CD4-positive, CD25-positive, alpha-beta regulatory T cell (primary cell): ENCODE measurements at regions not wholly inside any gene's neighbourhood (a gene's known extent, or its start where the extent isn't known, plus 50 kb on each side); places are given as distances from the start of the nearest gene placed in this dataset.

Experiments
- ATAC-seq, 2 donors: fragments of 150-1000 bp; cut with Tn5 transposase; one replicate each; pipeline ENCODE4 v1.10.0; 2021; ENCODE audit warnings: low read depth in 2 of 2, moderate number of reproducible peaks in 2 of 2, moderate library complexity in 1 of 2
- DNase-seq, 3 donors: peaks; one replicate each; pipeline versions ENCODE4 v3.0.0 to v3.0.0-alpha.2; 2012 to 2022; ENCODE audit warnings: mixed read lengths in 1 of 3
- H3K27ac ChIP-seq: one replicate; pipeline ENCODE4 v1.7.0; 2013; ENCODE audit warnings: mild to moderate bottlenecking, low read length; ENCODE audit not compliant: insufficient read depth, poor library complexity, severe bottlenecking
- H3K27me3 ChIP-seq: one replicate; pipeline ENCODE4 v1.7.0; 2013; ENCODE audit warnings: low read length; ENCODE audit not compliant: control insufficient read depth, insufficient read depth
- H3K36me3 ChIP-seq: one replicate; pipeline ENCODE4 v1.7.0; 2013; ENCODE audit warnings: mild to moderate bottlenecking, low read length, moderate library complexity; ENCODE audit not compliant: control insufficient read depth, insufficient read depth
- H3K4me1 ChIP-seq: 2 replicates; pipeline ENCODE4 v1.7.0; 2013; ENCODE audit warnings: mild to moderate bottlenecking, low read length; ENCODE audit not compliant: insufficient read depth, control insufficient read depth, poor library complexity, severe bottlenecking
- H3K4me3 ChIP-seq: one replicate; pipeline ENCODE4 v1.7.0; 2013; ENCODE audit warnings: low read depth, mild to moderate bottlenecking, low read length, moderate library complexity
- H3K9me3 ChIP-seq, 2 experiments: 1 replicate in 1 of 2; 2 replicates in 1 of 2; pipeline ENCODE4 v1.7.0; 2013; ENCODE audit warnings: low read length in 2 of 2, mild to moderate bottlenecking in 1 of 2, moderate library complexity in 1 of 2; ENCODE audit not compliant: control insufficient read depth in 2 of 2
- H3K27ac Mint-ChIP-seq, 3 donors: one replicate each; pipeline ENCODE4 v1.8.0; 2020 to 2022; ENCODE audit warnings: mild to moderate bottlenecking in 3 of 3, mixed read lengths in 3 of 3, moderate library complexity in 2 of 3
- H3K27me3 Mint-ChIP-seq: one replicate; pipeline ENCODE4 v1.8.0; 2022; ENCODE audit warnings: mild to moderate bottlenecking, mixed read lengths
- H3K36me3 Mint-ChIP-seq: one replicate; pipeline ENCODE4 v1.8.0; 2020; ENCODE audit warnings: mixed read lengths
- H3K4me1 Mint-ChIP-seq, 4 donors: one replicate each; pipeline ENCODE4 v1.8.0; 2020 to 2022; ENCODE audit warnings: mixed read lengths in 4 of 4, mild to moderate bottlenecking in 1 of 4
- H3K4me3 Mint-ChIP-seq, 4 donors: one replicate each; pipeline ENCODE4 v1.8.0; 2020 to 2022; ENCODE audit warnings: mild to moderate bottlenecking in 4 of 4, mixed read lengths in 4 of 4, moderate library complexity in 3 of 4
- H3K9me3 Mint-ChIP-seq, 7 donors: one replicate each; pipeline ENCODE4 v1.8.0; 2020 to 2022; ENCODE audit warnings: mixed read lengths in 7 of 7, mild to moderate bottlenecking in 3 of 7, moderate library complexity in 2 of 7

- DNase-seq (no peak), ATAC-seq (no peak)
- Histone ChIP-seq H3K4me1 (no peaks in the 10 kb centered on the region), H3K4me3 (no peak overlapping the region), H3K27me3 (peaks cover 11% of the 10 kb centered on the region), H3K36me3 (no peaks in the 10 kb centered on the region), H3K27ac (no peak overlapping the region), H3K9me3 (no peaks in the 10 kb centered on the region)
- Mint-ChIP-seq H3K27ac (no peak overlapping the region), H3K4me3 (no peak overlapping the region), H3K9me3 (peaks cover 0 to 1% (median 0%) of the 10 kb centered on the region in 7 donors), H3K4me1 (peaks cover 0 to 2% (median 1%) of the 10 kb centered on the region in 4 donors), H3K27me3 (peaks cover 46% of the 10 kb centered on the region), H3K36me3 (no peaks in the 10 kb centered on the region)
Measured at GRCh38 chr2:176657393-176657792, 388.2 kb downstream of the MTX2 start.

DNA sequence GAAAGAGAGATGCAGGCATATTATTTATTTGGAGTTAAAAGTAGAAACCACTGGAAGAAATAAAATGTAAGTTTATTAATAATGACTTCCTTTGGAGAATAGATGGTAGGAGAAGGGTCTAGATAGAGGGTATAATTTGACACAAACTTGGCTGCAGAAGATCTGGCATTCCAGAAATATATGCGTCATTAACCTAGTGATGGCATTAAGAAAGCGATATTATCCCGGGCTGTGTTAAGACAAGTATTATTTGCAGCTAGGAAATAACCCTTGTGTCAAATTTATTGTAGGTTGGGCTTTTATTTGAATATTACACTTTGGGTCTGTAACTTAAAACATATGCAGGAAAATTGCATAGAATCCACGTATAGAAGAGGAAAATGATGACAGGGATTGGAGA lies 389.5 kb downstream of the MTX2 start:
- Mint-ChIP-seq H3K36me3 (no peaks in the 10 kb centered on the region), H3K9me3 (peaks cover 0 to 1% (median 0%) of the 10 kb centered on the region in 7 donors), H3K27me3 (peaks cover 46% of the 10 kb centered on the region), H3K27ac (no peak overlapping the region), H3K4me1 (peaks cover 0 to 2% (median 0%) of the 10 kb centered on the region in 4 donors), H3K4me3 (no peak overlapping the region)
- DNase-seq (no peak), ATAC-seq (no peak)
- Histone ChIP-seq H3K27me3 (peaks cover 11% of the 10 kb centered on the region), H3K4me1 (no peaks in the 10 kb centered on the region), H3K9me3 (no peaks in the 10 kb centered on the region), H3K4me3 (no peak overlapping the region), H3K36me3 (no peaks in the 10 kb centered on the region), H3K27ac (no peak overlapping the region)

DNA sequence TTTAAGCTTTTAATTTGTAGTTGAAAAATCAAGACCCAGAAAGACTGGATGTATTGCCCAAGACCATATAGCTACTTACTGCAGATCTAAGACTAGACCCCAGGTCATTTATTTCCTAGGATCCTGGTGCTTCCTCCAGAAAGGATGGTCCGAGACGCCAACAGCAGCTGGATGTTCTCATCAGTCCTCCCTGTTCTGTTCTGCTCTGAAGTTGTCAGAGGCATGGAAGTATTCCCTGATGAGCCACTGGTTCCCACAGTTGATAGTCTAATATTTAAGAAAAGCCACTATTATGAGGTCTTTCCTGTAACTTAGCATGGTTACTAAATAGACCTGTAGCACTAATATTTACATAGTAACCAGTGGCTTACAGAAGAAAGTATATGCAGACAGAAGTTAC lies 393.5 kb downstream of the MTX2 start:
- Mint-ChIP-seq H3K27me3 (peaks cover 30% of the 10 kb centered on the region), H3K4me3 (no peak overlapping the region)

GRCh38 chr2:176664478-176664877 lies 395.2 kb downstream of the MTX2 start:
- no peak overlapping the region for H3K4me3 Mint-ChIP-seq
- H3K27me3 ChIP-seq = peaks cover 10% of the 10 kb centered on the region
- H3K27ac Mint-ChIP-seq = no peak overlapping the region
- no peaks in the 10 kb centered on the region for H3K9me3 ChIP-seq
- H3K4me1 ChIP-seq = no peaks in the 10 kb centered on the region
- no peaks in the 10 kb centered on the region for H3K36me3 Mint-ChIP-seq
- H3K9me3 Mint-ChIP-seq = peaks cover 0 to 1% (median 0%) of the 10 kb centered on the region in 7 donors
- no peaks in the 10 kb centered on the region for H3K4me1 Mint-ChIP-seq
- no peak for DNase-seq
- H3K27ac ChIP-seq = no peak overlapping the region
- H3K27me3 Mint-ChIP-seq = peaks cover 26% of the 10 kb centered on the region
- no peak overlapping the region for H3K4me3 ChIP-seq
- ATAC-seq = no peak
- no peaks in the 10 kb centered on the region for H3K36me3 ChIP-seq

More for the DNA sequence above, 393.5 kb downstream of the MTX2 start:
- Histone ChIP-seq H3K4me1 (no peaks in the 10 kb centered on the region), H3K4me3 (no peak overlapping the region), H3K36me3 (no peaks in the 10 kb centered on the region), H3K27ac (no peak overlapping the region), H3K9me3 (no peaks in the 10 kb centered on the region), H3K27me3 (peaks cover 11% of the 10 kb centered on the region)
- no peak for DNase-seq
- no peak overlapping the region for H3K27ac Mint-ChIP-seq
- H3K36me3 Mint-ChIP-seq = no peaks in the 10 kb centered on the region
- H3K9me3 Mint-ChIP-seq = peaks cover 0 to 1% (median 0%) of the 10 kb centered on the region in 7 donors
- no peaks in the 10 kb centered on the region for H3K4me1 Mint-ChIP-seq
- ATAC-seq = no peak

GRCh38 chr2:176665086-176665485 lies 395.8 kb downstream of the MTX2 start:
- no peaks in the 10 kb centered on the region for H3K9me3 ChIP-seq
- H3K4me1 Mint-ChIP-seq = no peaks in the 10 kb centered on the region
- no peaks in the 10 kb centered on the region for H3K4me1 ChIP-seq
- H3K4me3 ChIP-seq = no peak overlapping the region
- H3K9me3 Mint-ChIP-seq = peaks cover 0 to 1% (median 0%) of the 10 kb centered on the region in 7 donors
- no peaks in the 10 kb centered on the region for H3K36me3 ChIP-seq
- H3K4me3 Mint-ChIP-seq = no peak overlapping the region
- DNase-seq (no peak), ATAC-seq (no peak)
- peaks cover 22% of the 10 kb centered on the region for H3K27me3 Mint-ChIP-seq
- no peak overlapping the region for H3K27ac ChIP-seq
- no peaks in the 10 kb centered on the region for H3K36me3 Mint-ChIP-seq
- H3K27ac Mint-ChIP-seq = no peak overlapping the region
- H3K27me3 ChIP-seq = peaks cover 9% of the 10 kb centered on the region

DNA sequence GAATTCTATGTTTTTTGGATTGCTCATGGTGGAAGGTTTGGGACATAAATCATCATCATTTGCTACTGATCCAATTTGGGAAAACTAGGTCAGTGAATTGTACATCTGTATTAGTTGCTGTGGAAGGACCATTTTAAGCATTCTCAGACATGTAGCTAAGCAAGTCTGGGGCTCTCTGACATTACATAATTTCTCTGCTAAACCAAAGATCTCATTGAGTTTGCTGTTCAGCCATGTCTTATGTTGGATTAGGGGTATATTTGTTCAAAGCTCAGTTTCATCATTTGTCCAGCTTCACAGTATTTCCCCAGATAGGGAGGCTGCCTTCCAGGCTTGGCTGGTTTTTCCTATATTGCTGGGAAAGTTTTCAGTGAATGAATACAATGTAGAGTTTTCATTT lies 399.7 kb downstream of the MTX2 start:
- Histone ChIP-seq H3K4me3 (no peak overlapping the region), H3K27me3 (peaks cover 6% of the 10 kb centered on the region), H3K36me3 (no peaks in the 10 kb centered on the region), H3K9me3 (no peaks in the 10 kb centered on the region), H3K27ac (no peak overlapping the region), H3K4me1 (no peaks in the 10 kb centered on the region)
- Mint-ChIP-seq H3K27ac (no peak overlapping the region), H3K27me3 (peaks cover 20% of the 10 kb centered on the region), H3K4me3 (no peak overlapping the region), H3K36me3 (no peaks in the 10 kb centered on the region), H3K9me3 (peaks cover 0 to 1% (median 0%) of the 10 kb centered on the region in 7 donors), H3K4me1 (no peaks in the 10 kb centered on the region)
- DNase-seq (no peak), ATAC-seq (no peak)

- H3K9me3 Mint-ChIP-seq = peaks cover 0 to 1% (median 0%) of the 10 kb centered on the region in 7 donors
- ATAC-seq = no peak
Measured at GRCh38 chr2:176669398-176670174, 400.3 kb downstream of the MTX2 start.

More at GRCh38 chr2:176669398-176670174, 400.3 kb downstream of the MTX2 start:
- H3K27ac ChIP-seq = no peak overlapping the region
- no peaks in the 10 kb centered on the region for H3K9me3 ChIP-seq
- no peak for DNase-seq
- H3K36me3 ChIP-seq = no peaks in the 10 kb centered on the region
- H3K27ac Mint-ChIP-seq = no peak overlapping the region
- H3K27me3 Mint-ChIP-seq = peaks cover 20% of the 10 kb centered on the region
- no peaks in the 10 kb centered on the region for H3K36me3 Mint-ChIP-seq
- H3K27me3 ChIP-seq = peaks cover 6% of the 10 kb centered on the region
- no peaks in the 10 kb centered on the region for H3K4me1 ChIP-seq
- no peak overlapping the region for H3K4me3 ChIP-seq
- peaks cover 0 to under 1% (median 0%) of the 10 kb centered on the region in 4 donors for H3K4me1 Mint-ChIP-seq
- no peak overlapping the region for H3K4me3 Mint-ChIP-seq
